SKM-1 (cell line): ENCODE measurements at regions not wholly inside any gene's neighbourhood (a gene's known extent, or its start where the extent isn't known, plus 50 kb on each side); places are given as distances from the start of the nearest gene placed in this dataset.

ENCODE experiments used
- DNase-seq: peaks from one replicate; lab custom pipeline; 2025; ENCODE audit not compliant: unreplicated experiment; lab: John Stamatoyannopoulos, UW

GRCh38 chr9:78781681-78782080 is 484.8 kb downstream of the PSAT1 start:
- no peak for DNase-seq

DNA sequence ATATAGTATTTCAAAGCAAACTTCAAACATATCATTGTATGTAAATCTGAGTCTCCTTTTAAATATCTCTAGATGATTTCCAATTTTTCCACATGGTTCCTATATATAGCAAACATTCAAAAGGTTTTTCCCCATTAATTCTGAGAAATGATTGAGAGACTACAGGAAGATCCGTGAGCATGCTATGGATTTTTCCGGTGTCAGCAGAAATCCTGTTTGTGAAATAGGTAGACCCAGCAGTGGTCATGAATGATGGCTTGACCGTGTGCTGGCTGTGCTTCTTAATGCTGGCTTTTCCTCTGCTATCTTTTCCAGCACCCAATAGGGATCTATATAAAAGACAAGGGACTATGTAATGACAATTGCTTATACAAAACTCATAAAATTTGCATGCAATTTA is 485.3 kb downstream of the PSAT1 start:
- no peak for DNase-seq

DNA sequence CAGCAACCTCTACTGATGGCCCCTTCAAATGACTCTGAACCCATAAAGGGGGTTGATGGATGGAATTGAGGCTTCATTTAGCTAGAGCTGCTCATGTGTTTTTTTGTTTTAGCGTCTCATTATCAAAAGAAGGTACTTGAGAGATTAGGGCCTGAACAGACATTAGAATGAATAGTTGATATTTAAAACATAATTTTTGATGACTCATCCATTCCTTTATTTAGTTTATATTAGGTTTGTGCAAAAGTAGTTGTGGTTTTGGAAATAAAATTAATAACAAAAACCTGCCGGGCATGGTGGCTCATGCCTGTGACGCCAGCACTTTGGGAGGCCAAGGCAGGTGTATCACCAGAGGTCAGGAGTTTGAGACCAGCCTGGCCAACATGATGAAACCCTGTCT is 485.9 kb downstream of the PSAT1 start:
- DNase-seq: no peak

- DNase-seq: no peak
Measured at GRCh38 chr9:78783743-78784142, 486.8 kb downstream of the PSAT1 start.

DNA sequence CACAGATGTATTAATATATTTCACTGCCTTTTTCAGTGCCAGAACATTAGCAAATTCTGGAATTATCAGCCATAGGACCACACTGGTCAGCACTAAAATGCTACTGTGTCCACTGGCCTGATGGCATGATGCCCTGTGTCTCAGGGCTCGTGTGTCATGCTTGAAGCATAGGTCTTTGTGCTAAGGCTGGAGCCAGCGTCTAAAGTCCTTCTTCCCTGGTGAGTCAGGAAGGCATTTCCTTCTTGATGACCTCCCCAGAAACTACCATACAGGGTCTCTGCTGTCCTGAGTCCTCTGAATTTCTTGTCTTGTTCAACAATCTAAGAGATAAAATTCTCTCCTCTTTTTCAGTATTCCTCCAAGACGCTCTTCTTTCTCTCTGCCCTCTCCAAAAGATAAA is 489.9 kb downstream of the PSAT1 start:
- no peak for DNase-seq

- DNase-seq: no peak
Measured at GRCh38 chr9:78788101-78788500, 491.2 kb downstream of the PSAT1 start.

DNA sequence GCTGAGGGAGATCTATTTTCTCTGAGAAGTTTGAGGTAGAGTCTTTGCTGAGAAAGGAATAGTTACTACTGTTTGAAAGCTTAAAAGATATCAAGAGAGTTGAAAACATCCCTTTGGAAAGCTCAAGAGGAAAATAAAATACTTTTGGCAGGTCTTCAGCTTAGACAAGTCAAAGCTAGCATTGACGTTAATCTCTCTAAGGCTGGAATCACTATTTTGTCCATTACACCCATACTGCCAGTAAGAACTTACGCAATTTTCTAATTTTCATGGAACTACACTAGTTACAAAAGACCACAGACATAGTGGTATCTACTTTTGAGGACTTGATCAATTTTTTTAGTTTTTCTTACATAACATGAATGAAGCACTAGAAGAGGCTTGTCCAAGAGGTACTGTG is 494.9 kb downstream of the PSAT1 start:
- no peak for DNase-seq

GRCh38 chr9:78792745-78793144 is 495.8 kb downstream of the PSAT1 start:
- DNase-seq: no peak

DNA sequence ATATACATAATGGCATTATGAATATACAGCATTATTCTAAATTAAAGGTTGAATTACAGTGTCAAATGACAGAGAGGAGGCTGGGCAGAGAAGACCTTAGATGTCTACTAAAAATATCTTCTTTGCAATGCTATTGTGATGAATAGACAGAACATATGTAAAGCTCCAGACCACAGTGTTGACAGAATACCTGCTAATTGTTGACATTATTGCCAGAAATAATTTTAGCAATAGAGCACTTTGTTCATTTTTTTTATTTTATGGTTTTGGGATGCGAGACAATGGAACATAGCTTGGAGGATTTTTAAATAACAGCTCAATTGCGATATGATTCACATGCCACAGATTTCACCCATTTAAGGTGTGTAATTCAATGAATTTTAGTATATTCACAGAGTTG is 508.8 kb downstream of the PSAT1 start:
- DNase-seq: no peak

- DNase-seq: no peak
Measured at GRCh38 chr9:78806492-78807160, 509.7 kb downstream of the PSAT1 start.

- DNase-seq: no peak
Measured at GRCh38 chr9:78807286-78807685, 510.4 kb downstream of the PSAT1 start.

GRCh38 chr9:78808048-78808447 is 511.1 kb downstream of the PSAT1 start:
- DNase-seq: no peak

GRCh38 chr9:78811622-78812276 is 514.8 kb downstream of the PSAT1 start:
- DNase-seq: no peak

DNA sequence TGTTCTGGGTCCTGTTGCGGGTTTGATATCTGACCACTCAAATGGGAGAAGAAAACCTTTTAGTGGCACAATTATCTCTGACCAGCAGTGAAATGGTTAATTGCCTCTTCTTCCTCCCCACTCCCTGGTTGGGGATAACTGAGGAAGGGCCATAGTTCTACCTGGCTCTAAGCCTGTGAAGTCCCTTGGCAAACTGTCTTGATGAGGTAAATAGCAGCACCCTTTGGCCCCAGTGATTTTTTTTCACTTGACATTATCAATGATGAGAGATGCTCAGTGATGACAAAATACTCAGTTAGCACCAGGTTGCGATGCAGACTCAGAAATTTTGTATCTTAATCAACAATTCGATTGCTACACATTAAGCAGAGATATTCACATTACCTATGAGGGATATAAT is 515.7 kb downstream of the PSAT1 start:
- DNase-seq: no peak

- DNase-seq: no peak
Measured at GRCh38 chr9:78813602-78814180, 516.8 kb downstream of the PSAT1 start.

DNA sequence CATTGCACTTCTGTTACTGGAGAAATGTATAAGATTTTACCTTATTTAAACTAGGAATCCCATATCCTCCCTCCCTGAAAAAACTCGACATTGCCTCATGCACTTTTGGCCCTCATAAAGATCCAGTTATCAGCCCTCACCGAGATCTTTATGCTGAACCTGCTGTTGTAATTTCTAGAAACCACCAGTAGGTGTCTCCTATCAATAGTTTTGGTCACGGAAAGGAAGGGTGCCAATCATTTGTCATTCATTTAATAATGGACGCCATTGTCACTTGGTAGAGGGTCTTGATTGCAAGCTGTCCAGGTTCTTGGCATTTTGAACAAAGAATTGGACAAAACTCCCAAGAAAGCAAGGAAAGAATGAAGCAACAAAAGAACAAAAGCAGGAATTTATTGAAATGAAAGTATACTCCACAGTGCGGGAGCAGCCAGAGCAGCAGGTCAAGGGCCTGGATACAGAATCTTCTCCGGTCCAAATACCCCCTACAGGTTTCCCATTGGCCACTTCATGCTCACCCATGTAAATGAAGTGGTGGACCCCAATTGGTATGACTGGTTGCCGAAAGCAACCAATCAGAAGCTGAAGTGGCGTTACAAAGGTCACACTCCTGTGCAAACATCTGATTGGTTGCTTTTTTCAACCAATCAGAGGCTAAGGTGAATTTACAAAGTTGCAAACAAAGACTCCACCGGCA is 524.3 kb downstream of the PSAT1 start:
- no peak for DNase-seq

DNA sequence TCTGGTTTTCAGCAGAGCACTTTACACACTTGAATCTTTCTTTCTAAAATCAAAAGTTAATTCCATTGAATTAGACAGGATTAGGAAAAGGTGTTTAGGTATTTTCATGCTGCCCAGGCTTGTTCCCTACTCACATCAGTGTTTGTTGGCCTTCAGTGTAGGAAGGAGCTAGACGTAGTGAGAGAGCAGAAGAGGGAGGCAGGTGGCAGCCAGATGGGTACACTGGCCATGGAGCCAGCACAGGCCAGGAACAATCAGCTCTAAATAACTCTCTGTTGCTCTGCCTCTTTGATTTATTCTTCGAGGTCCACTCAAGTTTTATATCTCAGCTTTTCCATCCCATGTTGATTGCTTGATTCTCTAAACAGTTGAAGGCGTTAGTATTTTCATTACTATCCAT is 529.6 kb downstream of the PSAT1 start:
- no peak for DNase-seq

- no peak for DNase-seq
Measured at GRCh38 chr9:78828521-78828920, 531.6 kb downstream of the PSAT1 start.

- no peak for DNase-seq
Measured at GRCh38 chr9:78830301-78830700, 533.4 kb downstream of the PSAT1 start.

DNA sequence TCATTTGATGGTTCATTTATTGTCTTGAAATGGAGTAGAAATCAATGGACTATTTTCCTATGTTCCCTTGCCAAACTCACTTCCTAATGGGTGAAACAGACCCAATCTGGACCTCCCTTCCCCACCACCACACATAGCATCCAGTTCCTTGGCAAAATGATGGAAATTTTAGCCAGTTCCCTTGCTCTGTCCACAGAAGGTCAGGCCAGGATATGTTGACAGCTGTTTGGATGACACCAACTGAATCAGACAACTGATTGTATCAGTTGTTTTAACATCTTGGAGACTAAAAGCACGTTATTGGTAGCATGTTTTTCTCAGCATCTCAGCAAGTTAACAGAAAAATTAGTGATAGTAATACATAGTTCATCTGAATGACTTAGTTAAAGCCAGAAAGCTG is 534.8 kb downstream of the PSAT1 start:
- no peak for DNase-seq

DNA sequence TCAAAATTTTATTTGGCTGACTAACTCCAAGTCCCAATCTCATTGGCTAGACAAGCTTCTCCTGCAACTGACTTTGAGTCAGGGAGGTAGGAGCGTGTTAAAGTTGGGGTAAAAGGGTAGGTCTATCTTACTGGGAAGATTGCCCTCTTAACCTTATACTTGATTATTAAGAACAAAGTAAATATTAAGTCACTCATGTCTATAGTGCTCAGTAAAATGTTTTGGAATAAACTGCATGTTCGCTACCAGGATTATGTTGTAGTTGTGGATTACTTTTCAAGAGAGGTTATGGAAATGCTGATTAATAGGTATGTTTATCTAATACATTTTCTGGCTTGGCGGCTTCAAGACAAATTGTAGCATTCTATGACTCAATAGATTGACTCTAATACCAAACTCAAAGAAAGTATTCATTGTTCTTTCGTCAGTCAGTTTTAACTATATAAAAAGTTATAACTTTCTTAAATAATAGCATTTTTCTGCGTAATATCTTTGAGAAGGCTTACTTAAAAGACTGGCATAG is 539.1 kb downstream of the PSAT1 start:
- no peak for DNase-seq

DNA sequence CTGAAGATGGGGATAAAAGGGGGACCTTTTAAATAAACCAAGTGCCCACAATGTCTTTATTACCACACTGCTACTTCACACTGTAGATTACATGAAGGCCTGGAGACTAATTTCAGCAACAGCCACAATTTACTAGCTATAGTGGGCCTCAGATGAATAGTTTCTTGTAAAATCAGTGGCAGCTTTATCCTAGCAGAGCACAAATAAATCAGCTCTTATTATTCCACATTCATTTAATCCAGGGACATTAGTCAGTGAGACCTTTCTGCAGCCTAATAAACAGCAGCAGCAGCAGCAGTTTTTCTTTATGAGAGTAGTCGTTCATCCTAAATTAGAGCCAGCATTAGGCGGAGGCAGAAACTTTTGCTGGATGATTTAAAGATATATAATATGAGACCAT is 542.3 kb downstream of the PSAT1 start:
- DNase-seq: no peak
